Gastroesophageal sphincter (tissue), 3 donors: ENCODE measurements at regions not wholly inside any gene's neighbourhood (a gene's known extent, or its start where the extent isn't known, plus 50 kb on each side); places are given as distances from the start of the nearest gene placed in this dataset.

Source experiments
- POLR2A ChIP-seq, 2 donors: fragments of 450-650 bp; IDR thresholded peaks; one replicate each; pipeline ENCODE4 v1.6.1; 2017; ENCODE audit warnings: antibody characterized with exemption in 2 of 2, mild to moderate bottlenecking in 2 of 2, moderate library complexity in 1 of 2
- POLR2AphosphoS5 ChIP-seq: sonication (generic); formaldehyde crosslinking; IDR thresholded peaks from one replicate; pipeline ENCODE4 v1.6.1; 2017; ENCODE audit warnings: antibody characterized with exemption
- TF ChIP-seq, protein P1 (sequence below), 4 experiments: fragments of 200-600 bp in 2 of 4; fragments of 450-650 bp in 2 of 4; sonication (generic) in 1 of 4; IDR thresholded peaks; one replicate each; pipeline ENCODE4 v1.5.1; 2017 to 2019; ENCODE audit warnings: antibody characterized with exemption in 4 of 4, mild to moderate bottlenecking in 2 of 4, moderate library complexity in 2 of 4

DNA sequence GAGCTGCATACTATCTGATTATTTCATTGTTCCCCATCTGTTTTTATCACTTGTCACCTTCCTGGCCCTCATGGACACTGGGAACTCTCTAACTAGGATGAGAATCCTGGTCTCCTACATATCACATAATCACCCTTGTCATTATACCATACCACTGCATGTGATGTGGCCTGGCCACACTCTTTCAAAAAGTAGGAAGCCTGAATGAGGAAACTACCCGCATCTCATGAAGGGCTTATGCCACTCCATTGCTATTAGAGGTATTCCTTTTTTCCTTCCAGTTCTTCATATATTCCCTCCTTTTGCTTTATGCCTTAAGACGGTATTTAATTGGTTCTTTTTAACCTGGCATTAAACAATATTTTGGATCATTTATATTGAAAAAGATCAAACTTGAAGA, 1341.4 kb upstream of the NUDT12 start:
- TF ChIP-seq, protein P1, sequence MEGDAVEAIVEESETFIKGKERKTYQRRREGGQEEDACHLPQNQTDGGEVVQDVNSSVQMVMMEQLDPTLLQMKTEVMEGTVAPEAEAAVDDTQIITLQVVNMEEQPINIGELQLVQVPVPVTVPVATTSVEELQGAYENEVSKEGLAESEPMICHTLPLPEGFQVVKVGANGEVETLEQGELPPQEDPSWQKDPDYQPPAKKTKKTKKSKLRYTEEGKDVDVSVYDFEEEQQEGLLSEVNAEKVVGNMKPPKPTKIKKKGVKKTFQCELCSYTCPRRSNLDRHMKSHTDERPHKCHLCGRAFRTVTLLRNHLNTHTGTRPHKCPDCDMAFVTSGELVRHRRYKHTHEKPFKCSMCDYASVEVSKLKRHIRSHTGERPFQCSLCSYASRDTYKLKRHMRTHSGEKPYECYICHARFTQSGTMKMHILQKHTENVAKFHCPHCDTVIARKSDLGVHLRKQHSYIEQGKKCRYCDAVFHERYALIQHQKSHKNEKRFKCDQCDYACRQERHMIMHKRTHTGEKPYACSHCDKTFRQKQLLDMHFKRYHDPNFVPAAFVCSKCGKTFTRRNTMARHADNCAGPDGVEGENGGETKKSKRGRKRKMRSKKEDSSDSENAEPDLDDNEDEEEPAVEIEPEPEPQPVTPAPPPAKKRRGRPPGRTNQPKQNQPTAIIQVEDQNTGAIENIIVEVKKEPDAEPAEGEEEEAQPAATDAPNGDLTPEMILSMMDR (IDR thresholded peaks at IDR 0.05) = no peak
- TF ChIP-seq POLR2A (IDR thresholded peaks at IDR 0.05) = no peak
- TF ChIP-seq POLR2AphosphoS5 = no peak
